Keratinocyte (primary cell): ENCODE measurements at regions not wholly inside any gene's neighbourhood (a gene's known extent, or its start where the extent isn't known, plus 50 kb on each side); places are given as distances from the start of the nearest gene placed in this dataset.

ENCODE experiments used
- EZH2 ChIP-seq: IDR thresholded peaks from one replicate; pipeline ENCODE4 v1.6.1; 2012; ENCODE audit warnings: inconsistent platforms, mild to moderate bottlenecking, low read length, moderate library complexity
- TF ChIP-seq, protein P1 (sequence below), 3 experiments: IDR thresholded peaks in 1 of 3; conservative IDR thresholded peaks in 1 of 3; optimal IDR thresholded peaks in 1 of 3; 2 replicates in 2 of 3; 3 replicates in 1 of 3; pipeline versions ENCODE3 to v1.5.1; 2011; ENCODE audit warnings: low read length in 3 of 3, mild to moderate bottlenecking in 3 of 3, moderate library complexity in 2 of 3, control low read depth in 1 of 3, inconsistent platforms in 1 of 3; ENCODE audit not compliant: insufficient read depth in 2 of 3; ENCODE audit errors: extremely low read depth in 1 of 3

DNA sequence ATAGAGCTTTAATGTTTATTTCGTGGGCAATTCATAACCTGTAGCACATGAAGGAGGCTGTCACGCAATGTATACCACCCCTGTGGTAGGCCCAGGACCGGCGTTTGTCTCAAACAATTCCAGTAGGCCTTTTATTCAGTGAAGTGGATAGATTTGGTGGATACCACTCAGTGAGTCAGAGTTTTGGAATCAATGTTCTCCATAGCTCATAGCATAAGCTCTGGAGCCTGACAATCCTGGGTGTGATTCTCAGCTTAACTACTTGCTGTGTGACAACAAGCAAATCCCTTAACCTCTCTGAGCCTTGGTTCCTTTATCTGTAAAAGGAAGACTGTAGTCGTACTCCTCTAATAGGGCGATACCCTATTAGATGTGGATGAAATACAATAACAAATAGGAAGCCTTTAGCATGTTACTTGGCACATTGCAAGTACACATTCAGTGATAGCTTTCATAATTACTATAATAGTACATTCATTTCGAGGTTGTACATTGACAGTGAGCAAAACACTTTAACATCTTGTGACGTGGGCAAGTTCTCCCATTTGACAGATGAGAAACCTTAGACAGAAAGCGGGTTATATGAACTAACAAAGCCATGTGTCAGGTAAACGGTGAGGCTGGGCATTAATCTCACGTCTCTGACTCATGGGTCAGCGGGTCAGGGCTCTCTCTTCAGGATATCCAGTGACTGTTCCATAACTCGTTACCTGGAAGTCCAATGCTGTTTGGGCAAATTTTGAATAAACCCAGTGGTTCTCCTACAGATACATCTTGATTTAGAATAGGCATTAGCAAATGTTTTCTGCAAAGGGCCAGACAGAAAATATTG, 130.8 kb downstream of the C9orf152 start:
- TF ChIP-seq, protein P1, sequence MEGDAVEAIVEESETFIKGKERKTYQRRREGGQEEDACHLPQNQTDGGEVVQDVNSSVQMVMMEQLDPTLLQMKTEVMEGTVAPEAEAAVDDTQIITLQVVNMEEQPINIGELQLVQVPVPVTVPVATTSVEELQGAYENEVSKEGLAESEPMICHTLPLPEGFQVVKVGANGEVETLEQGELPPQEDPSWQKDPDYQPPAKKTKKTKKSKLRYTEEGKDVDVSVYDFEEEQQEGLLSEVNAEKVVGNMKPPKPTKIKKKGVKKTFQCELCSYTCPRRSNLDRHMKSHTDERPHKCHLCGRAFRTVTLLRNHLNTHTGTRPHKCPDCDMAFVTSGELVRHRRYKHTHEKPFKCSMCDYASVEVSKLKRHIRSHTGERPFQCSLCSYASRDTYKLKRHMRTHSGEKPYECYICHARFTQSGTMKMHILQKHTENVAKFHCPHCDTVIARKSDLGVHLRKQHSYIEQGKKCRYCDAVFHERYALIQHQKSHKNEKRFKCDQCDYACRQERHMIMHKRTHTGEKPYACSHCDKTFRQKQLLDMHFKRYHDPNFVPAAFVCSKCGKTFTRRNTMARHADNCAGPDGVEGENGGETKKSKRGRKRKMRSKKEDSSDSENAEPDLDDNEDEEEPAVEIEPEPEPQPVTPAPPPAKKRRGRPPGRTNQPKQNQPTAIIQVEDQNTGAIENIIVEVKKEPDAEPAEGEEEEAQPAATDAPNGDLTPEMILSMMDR (optimal IDR thresholded peaks at IDR 0.05 in 1 of 3, IDR thresholded peaks at IDR 0.05 in 1 of 3, conservative IDR thresholded peaks at IDR 0.05 in 1 of 3; ENCODE audit: extremely low read depth in 1 of 3, insufficient read depth in 2 of 3, low read length in 3 of 3): no peak
- TF ChIP-seq EZH2: no peak
